HG03571 (cell line): ENCODE measurements at regions not wholly inside any gene's neighbourhood (a gene's known extent, or its start where the extent isn't known, plus 50 kb on each side); places are given as distances from the start of the nearest gene placed in this dataset.

Experiments used
- ATAC-seq: cut with Tn5 transposase; IDR thresholded peaks from one replicate; pipeline ENCODE4 v1.9.1; 2021; ENCODE audit not compliant: unreplicated experiment

DNA sequence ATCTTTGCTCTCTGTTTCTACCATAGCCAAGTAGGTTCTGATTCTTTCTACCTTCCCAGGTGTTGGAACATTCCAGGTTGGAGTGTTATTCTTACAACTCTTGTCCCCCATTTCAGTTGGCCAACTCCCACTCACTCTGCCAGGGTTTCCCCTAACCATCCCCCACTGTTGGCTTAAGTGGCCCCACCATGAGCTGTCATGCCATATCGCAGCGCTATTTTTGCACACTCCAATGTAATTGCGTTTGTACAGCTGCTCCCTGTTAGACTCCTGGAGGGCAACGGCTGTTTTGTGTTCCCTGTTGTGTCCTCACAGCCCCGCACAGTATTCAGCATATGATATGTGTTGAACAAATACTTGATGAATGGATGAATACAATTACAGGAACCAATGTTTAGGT, 117.7 kb upstream of the ETS2 start:
- no peak for ATAC-seq

DNA sequence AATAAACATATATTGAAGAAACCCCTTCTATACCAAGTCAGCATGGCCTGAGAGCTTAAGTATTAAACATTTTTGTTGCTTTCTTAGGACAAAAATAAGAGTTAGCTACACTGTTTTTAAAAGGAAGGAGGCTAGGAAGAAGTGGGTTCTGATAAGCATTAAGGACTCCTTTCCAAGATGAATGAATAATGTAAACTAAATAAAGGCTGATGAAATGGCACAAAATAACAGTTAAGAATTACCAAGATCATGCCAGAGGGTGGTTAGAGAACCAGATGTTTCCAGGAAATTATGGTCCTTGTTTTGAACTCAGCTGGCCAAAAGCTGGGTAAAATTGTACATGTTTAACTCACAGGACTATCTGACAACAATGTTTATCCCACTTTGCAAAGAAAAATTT, 114.1 kb upstream of the ETS2 start:
- ATAC-seq, result no peak

DNA sequence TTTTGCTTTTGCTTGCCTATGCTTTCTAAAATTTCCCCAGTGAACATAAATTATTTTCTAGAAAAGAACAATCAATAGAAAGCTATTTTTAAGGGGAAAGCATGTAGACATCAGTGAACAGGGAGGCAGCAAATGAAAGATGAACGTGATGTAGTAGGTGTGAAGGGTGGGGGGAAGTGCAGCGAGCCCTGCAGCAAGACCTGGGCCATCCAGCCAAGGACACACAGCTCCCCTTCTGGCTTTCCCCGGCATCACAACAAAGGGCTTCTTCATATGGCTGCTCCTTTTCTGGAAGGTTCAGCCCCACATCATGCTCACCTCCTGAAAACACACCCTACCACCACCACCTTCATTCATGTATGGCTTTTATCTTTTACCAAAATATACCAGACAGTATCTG, 109.2 kb upstream of the ETS2 start:
- ATAC-seq, result no peak

DNA sequence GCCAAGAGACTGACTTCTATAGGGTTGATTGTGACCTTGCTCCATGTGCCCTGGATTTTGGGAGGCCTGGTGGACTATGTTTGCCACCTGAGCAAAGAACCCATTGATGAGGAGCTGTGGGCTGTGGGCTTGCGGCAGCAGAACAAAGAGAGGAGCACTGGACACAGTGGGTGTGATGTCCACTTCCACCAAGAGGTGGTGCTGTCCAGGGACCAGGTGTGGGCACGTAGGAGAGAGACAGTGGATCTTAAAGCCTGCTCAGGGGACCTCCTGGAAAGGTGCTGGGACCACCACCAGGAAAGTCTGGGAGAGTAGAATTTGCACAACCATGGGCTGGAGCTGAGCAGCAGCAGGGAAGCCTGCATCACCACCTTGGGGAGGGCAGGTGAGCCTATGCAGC, 106.7 kb upstream of the ETS2 start:
- no peak for ATAC-seq

DNA sequence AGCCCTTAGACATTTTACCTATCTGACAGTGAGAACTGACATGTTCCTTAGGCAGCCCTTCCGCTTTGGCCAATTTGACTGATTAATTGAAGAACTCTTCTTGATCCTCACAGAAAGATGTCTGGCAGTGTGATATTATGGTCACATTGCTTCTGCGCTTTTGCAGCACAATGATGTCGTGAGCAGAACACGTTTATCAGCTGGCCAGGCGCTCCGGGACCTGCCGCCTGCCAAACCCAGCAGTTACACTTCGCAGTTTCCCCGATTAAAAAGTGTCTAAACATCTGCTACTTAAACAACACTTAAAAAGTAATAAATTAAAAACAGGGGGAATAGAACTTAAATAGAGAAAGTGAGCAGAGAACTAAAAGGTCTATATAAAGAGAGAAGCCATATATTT, 103.5 kb upstream of the ETS2 start:
- ATAC-seq, result no peak

DNA sequence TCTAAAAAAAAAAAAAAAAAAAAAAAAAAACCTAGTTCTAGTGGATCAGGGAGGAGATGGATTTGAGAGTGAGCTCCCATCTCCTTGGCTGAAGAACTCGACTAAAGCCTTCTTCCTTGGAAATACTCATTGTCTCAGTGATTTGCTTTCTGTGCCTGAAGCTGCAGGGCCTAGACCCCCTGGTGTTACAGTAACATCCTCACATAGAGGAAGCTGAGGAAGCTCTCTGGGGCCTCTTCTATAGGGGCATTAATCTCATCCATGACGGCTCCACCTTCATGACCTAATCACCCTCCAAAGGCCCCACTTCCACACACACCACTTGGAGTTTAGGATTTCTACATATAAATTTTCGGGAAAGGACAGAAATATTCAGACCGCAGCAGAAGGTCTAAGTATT, 95.9 kb upstream of the ETS2 start:
- ATAC-seq, result no peak

DNA sequence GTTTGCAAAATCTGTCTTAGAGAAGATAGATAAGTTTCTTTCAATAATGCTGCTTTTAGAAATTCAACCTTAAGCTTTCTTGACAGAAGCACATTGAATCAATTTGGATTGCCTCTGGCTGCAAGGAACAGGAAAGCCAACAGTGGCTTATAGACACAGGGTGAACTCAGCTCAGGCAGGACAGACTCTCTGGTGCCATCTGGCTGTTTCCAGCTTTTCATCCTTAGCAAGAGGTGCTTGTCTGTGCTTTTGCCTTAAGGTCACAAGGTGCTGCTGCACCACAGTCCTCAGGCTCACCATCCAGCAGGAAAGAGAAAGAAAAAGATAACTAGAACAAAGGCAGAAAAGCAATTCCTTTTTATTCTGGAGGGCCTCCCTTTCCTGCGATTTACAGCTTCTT, 93.7 kb upstream of the ETS2 start:
- ATAC-seq, result no peak

DNA sequence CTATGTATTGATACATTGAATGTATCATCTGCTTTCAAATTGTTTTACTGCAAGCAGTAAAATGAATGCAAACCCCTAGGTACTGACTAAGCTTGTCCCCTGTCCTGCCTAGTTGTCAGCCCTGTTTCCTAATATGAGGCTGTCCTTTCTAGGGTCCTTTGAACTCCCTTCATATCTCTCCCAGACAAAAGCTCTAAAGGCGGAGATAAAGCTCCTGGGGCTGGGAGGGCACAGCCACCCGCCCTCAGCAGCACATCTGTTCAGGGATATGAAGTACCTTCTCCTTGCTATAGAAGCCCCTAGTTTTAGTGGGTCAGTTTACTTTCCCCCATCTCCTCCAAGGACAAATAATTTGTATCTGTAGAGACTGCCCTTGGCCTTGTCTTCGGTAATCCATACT, 93.1 kb upstream of the ETS2 start:
- ATAC-seq, result no peak

DNA sequence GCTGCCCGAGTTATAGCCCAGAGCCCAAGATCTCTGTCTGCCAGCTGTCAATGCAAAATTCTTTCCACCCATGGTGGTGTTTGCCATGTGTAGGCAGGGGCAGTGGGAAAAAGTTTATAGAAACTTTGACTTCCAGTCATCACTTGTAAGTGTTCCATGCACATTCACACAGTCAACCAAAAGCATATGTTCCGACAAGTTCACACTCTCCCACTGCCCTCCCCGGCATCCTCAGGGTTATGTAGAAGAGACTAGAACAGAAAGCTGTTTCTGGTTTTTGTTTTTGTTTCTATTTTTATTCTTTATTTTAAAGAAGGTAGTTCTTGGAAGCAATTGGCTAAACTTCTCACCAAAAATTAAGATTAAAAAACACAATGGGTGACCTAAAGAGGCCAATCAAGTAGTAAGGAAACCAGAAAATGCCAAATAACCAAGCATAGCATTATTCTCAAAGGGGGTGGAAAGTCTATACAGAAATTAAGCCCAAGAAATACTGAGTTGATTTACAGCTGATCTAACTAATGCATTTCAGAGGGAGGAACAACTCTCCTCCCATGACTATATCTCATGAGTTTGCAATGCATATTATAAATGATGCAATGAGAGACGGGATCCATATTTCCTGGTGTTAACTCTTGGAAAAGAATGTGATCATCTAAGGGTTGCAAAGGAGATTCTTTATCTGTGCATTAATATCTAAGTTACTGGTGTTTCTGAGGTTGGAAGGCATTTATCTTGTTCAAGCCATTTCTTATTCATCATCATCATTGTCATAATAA, 91.5 kb upstream of the ETS2 start:
- no peak for ATAC-seq

DNA sequence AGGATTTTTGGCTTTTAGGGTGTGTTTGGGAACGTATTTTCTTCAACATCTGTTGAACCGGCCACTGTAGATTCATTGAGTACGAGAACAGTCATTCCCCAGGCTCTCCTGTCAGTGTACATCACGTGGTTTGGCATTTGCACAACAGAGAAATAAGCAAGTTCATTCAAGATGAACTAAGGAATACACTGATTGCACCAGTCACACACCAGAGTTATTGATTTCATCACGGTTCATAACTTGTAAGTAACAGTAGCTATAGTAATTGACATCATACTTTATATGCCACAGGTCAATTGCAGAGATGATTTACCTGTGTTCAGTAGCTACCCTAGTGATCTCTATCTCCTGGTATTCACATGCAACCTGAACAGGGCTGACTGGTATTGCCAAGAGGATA, 90.7 kb upstream of the ETS2 start:
- ATAC-seq, result no peak

DNA sequence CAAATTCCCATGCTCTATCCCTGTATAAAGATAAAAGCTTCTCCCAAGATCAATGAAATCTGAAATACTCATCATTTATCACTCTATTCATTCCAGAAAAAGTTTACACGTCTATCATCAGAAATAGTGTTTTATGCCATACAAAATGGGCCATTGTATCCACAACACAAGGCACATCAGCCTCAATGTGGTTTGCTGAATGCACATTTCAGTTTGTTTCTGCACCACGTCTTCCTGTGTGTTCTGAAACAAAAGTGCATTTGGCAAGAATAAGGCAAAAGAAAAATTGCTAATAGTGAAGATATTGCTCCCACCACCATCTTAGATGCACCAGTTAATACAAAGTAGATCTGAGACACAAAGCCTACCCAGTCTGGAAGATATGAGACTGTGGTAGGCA, 89.6 kb upstream of the ETS2 start:
- no peak for ATAC-seq

DNA sequence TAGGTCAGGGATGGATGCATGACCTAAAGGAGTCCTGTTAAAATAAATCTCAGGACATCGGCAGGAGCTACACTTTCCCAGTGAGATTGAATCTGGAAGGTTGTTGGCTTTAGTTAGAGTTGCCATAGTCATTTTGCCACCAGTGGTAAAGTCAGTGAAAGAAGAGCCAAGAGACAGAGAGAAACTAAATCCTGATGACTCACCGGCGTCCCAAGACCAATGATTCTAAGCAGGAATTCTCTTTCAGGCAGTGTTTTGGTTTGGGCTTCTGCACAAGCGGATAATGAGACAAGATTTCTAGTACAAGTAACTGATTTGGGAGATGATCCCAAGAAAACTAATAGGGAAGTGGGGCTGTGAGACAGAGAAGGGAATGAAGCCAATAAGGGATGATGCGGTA, 88.8 kb upstream of the ETS2 start:
- ATAC-seq, result no peak

DNA sequence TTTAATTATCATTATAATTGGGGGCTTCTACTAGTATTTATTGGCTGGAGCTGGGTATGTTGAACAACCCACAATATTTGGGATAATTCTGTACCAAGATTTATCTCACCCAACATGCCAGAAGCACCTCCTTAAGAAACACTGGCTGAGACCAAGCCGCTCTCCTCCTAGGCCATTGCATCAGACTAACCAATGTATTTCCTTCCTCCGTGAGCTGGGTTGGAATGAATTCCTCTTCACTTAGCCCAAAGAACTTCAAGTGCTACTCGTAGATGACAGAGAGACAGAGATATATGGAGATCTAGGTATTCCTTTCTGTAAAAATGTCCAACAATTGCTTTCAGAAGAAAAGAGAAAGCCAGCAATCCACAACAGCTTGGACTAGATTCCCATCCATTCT, 87.2 kb upstream of the ETS2 start:
- no peak for ATAC-seq

DNA sequence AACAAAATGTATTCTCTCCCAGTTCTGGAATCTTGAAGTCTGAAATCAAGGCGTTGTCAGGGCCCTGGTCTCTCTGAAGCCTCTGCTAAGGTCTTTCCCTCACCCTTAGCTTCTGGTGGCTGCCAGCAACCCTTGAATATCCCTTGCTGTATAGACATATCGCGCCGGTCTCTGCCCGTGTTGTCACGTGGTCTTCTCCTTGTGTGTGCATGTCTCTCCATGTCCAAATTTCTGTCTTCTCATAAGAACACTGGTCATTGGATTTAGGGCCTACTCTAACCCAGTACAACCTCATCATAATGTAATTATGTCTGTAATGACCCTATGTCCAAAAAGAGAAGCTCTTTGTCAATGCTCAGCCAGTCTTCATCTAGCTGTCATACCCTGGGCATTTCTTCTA, 85.7 kb upstream of the ETS2 start:
- no peak for ATAC-seq

DNA sequence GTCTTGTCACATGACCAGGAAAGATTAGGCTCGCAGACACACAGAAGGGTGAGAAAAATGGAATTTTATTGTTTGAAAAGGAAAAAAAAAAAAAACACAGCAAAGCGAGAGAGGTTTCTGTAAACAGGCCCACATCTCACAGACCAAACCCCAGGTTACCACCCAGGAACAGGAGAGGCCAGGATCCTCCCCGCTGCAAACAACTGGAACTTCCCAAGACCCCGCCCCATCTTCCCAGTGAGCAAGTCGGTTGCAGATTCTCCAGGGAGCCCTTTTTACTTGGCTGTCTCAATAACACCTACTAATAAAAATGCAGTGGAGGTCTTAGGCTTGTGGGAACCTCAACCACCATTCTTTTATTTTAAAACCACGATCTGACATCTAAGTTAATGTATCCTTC, 84.7 kb upstream of the ETS2 start:
- ATAC-seq, result no peak

DNA sequence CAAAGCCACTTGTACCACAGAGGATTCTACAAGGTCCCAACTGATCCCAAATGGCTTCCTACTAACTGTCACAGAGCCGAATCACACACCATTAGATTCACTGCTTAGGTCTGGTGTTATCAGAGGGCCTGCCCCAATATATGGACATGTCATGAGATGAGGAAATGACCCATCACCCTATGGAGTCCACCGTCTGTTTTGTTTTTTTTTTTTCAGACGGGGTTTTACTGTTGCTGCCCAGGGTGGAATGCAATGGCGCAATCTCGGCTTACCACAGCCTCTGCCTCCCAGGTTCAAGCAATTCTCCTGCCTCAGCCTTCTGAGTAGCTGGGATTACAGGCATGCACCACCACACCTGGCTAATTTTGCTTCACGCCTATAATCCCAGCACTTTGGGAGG, 83.8 kb upstream of the ETS2 start:
- ATAC-seq, result no peak

DNA sequence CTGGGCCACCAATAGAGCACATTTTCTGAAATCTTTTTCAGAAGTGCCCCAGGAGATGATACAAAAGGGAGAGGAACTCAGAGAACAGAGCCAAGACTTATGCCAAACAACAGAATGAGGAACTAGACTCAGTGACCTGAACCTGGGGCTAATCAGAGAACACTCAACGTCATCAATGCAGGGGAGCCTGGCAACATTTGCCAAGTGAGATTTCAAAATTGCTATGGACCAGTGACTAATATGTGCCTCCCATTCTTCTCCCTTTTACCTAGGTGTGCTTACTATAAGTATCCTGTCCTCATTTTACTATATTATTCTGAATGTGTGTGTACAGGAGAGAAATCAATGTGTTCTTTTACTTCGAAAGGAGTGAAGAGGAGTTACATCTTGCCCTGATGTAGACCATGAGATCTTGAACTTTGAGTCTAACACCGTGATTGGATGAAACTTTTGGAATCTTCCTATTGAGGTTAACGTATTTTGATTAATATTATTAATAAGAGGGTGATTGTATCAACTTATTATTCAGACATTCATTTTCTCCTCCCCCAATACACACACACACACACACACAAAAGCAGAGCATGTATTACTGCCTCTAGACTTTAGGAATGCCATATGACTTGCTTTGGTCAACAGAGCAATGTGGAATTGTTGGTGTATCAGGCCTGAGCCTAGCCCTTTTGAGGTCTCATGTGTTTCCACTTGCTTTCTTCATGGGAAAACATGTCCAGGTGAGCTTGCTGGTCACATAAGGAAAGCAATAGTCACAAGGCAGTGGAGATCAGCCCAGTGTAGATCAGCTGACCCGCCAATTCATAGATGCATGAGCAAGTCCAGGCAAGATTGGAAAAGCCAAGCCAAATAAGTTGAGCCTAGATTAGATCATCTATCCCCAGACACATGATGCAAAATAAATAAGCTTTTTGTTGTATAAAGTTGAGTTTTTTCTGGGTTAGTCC, 80.3 kb upstream of the ETS2 start:
- ATAC-seq, result no peak

DNA sequence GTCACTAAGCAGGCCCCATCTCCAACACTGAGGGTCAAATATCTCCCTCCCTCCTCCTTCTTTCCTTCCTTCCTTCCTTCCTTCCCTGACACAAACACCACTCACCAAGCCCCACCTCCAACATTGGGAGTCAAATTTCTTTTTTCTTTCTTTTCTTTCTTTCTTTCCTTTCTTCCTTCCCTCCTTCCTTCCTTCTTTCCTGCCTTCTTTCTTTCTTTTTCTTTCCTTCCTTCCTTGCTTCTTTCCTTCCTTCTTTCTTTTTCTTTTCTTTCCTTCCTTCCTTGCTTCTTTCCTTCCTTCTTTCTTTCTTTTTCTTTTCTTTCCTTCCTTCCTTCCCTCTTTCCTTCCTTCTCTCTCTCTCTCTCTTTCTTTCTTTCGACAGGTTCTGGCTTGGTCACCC, 79.2 kb upstream of the ETS2 start:
- no peak for ATAC-seq

DNA sequence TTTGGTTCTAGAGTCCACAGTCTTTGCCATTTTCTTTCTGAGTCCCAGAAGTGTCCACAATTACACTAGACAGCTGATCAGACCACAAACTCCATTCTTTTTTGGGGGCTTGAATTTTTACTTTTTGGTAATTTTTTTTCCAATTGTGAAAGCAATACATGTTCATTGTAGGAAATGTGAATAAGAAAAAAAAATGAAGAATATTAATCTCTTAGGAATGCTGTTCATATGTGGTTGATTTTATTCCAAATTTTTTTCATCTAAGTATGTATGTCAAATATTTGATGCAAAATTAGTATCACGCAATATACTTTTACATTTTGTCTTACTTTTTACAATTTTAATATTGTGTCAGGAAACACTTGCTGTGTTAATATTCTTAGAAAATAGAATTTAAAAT, 76.4 kb upstream of the ETS2 start:
- ATAC-seq, result no peak

DNA sequence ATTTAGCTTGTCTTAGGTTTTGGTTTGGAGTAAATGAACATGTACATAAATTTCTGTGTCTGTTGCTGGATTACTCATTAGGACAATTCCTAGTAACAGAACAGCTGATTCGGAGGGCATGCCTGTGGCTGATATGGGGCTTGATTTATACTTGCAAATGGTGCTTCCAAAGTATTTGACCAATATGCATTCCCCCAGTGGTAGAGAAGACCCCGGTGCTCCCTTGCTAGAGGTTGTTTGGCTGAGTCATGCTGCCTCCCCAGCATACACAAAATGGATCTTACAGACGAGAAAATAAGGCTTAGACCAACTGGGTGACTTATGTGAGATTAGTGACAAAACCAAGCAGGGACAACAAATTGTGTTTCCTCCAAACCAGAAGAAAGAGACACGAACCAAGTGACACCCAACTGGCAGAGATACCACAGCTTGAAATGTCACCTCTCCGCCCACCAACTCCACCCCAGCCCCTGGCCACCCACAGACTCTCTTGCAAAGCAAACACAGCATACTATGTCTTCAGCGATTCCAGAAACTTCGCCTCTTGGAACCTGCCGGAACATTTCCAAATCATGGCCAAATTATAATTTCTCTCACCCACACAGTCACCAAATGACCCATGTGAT, 75.9 kb upstream of the ETS2 start:
- ATAC-seq, result no peak

DNA sequence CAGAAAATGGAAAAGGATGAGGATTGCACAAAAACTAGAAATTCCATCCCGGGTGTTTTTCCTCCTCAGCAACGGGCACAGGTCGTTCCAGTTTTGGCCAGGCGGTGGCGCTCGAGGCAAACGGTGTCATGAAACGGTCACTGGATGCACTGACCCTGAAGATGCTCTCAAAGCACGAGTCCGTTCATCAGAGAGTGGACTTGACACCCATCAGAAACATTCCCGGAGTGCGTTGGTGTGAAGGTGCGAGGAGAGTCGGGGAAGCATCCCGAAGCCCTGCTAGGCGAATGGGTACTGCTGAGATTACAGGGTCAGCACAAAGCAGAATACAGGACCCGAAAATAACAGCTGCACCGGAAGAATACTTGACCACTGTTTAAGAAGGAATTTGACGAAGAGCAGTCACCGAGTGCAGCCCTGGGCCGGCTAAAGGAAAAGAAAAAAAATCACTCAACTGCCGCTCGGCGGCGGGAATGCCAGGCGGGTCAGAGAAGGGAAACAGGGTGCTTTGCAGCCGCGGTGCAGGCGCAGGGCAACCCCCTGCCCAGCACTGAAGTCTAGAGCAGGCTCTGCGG, 71.7 kb upstream of the ETS2 start:
- ATAC-seq, result no peak
